ENCODE measurements at regions not wholly inside any gene's neighbourhood (a gene's known extent, or its start where the extent isn't known, plus 50 kb on each side); places are given as distances from the start of the nearest gene placed in this dataset.

DNA sequence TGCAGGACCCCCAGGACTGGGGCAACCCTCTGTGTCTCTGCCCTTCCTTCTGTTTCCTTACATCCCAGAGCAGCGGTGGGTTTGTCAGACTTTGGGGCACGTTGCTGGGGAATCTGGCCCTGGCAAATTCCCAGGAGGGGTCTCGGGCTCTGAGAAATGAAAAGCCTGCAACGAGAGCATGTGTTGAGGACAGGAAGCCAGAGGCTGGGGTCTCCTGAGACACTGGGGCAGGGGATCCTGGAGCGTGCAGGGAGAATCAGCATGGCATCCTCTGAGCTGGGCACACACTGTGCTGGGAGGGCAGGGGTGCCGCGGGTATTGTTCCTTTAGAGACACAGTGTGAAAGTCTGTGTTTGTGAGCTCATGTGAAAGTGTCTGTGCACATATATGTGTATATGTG lies 279.9 kb upstream of the PPP2R2D start:
- Mint-ChIP-seq H3K36me3 (ENCODE audit: insufficient read depth) (no peaks in the 10 kb centered on the region), H3K27me3 (ENCODE audit: low read depth) (no peaks in the 10 kb centered on the region)
- ATAC-seq, result no peak

DNA sequence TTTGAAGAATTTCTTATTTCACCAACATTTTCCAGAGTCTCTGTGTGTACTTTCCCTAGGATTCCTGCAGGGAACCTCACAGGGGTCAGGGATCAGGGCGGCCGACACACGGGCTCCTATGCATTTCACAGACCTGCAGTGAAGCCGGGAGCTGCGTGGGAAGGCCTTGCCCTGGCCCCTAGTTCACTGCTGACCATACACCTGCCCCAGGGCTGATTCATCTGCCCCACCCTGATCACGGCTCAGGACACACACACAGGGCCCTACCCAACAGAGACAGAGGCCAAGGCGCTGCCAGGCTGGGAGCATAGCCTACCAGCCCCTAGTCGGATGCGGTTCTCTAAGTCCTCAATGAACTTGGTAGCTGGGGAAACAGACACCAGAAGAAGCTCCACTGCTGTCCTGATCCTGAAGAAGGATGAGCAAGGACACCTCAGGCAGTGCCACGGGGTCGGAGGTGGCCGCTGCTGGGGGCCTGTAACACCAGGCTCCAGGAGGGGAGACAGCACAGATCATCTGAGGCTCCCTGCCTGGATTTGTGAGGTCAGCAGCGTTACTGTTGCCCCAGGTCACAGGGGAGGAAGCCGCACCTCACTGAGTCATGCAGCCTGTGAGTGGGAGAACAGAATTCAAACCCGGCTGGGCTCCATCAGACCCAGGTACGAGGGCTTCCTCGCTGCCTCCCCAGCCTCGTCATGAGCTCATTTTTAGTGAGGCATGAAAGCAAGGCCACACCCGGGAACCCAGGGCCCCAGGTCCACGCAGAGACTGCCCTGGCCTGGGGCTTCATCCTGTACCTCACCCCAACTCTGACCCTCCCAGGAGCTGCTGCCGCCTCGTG lies 278.8 kb upstream of the PPP2R2D start:
- no peak for DNase-seq
- Mint-ChIP-seq H3K4me3 (no peak overlapping the region), H3K36me3 (ENCODE audit: insufficient read depth) (no peaks in the 10 kb centered on the region), H3K4me1 (ENCODE audit: low read depth) (no peaks in the 10 kb centered on the region), H3K27me3 (ENCODE audit: low read depth) (no peaks in the 10 kb centered on the region), H3K9me3 (no peaks in the 10 kb centered on the region)
- no peak for ATAC-seq

More for the DNA sequence above, 279.9 kb upstream of the PPP2R2D start:
- Mint-ChIP-seq H3K4me1 (ENCODE audit: low read depth) (no peaks in the 10 kb centered on the region), H3K4me3 (no peak overlapping the region), H3K9me3 (no peaks in the 10 kb centered on the region)
- DNase-seq, result no peak

DNA sequence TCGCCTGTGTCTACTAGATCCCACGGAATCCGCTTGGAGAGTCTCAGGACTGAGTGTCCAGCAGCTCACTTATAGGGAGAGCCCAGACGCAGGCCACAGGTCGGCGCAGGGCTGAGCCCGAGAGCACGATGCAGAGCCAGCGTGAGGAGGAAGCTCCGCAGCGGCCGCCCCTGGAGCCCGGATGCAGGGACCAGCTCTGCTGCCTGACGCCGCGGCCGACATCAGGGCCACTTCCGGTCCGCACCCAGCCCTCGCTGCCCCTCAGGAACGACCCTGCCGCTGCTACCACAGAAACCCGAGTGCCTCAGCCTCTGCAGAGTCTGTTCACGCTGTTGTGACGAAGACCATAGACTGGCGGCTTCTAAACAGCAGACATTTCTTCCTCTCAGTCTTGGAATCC lies 275.8 kb upstream of the PPP2R2D start:
- Mint-ChIP-seq H3K4me1 (ENCODE audit: low read depth) (no peaks in the 10 kb centered on the region), H3K36me3 (ENCODE audit: insufficient read depth) (no peaks in the 10 kb centered on the region), H3K9me3 (no peaks in the 10 kb centered on the region), H3K4me3 (no peak overlapping the region), H3K27me3 (ENCODE audit: low read depth) (no peaks in the 10 kb centered on the region)
- ATAC-seq, result no peak
- no peak for DNase-seq

DNA sequence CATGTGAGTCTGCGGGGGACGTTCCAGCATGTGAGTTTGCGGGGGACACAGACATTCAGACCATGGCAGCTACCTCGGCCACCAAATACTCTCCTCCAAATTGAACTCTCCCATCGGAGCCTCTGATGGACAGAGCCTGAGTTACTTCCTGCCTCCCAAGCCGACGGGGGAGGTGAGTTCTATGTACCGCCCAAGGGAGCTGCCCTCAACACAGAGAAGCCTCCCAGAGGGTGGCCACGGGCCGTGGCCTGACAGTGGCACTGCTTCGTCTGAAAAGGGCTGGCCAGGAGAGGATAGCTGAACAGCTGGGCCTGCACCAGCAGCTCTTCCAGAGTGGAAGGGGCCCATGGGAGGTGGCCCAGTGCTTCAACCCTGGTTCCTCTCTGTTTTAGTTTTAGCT lies 274.5 kb upstream of the PPP2R2D start:
- Mint-ChIP-seq H3K4me3 (no peak overlapping the region), H3K9me3 (no peaks in the 10 kb centered on the region), H3K27me3 (ENCODE audit: low read depth) (no peaks in the 10 kb centered on the region), H3K36me3 (ENCODE audit: insufficient read depth) (no peaks in the 10 kb centered on the region), H3K4me1 (ENCODE audit: low read depth) (no peaks in the 10 kb centered on the region)
- DNase-seq, result no peak
- ATAC-seq, result no peak

DNA sequence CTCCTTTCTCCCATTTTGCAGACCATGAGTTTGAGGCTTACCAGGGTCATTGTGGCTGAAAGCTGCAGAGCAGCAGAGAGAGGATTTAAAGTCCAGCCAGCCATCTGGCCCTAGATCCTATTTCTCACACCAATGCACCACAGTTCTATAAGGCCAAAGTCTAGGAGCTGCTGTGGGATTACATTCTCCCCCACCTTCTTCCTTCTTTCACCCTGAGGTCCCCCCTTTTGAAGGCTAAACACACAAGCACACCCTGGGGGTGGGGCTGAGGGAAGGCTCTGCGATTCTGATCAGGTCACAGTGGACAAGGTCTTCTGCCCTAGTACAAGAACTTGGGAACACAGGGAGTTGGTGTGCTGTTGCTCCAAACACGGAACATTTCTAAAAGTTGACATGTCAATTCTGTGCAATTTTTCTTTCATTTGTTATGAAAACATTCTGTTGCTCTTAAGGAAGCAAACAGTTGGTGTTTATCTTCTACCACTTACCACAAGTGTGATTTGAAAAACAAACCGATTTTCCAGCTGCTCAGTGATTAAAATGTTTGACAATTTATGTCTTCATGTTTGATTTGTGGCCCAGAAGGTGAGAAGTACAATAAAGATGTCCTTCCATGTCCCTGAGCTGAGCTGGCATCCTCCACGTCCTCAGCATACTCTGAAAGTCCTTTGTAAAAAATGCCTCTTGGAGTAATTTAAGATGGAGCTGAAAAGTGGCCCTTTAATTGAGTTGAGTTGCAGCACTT lies 271.6 kb upstream of the PPP2R2D start:
- DNase-seq (no peak), ATAC-seq (no peak)
- H3K4me1 Mint-ChIP-seq (ENCODE audit: low read depth), result no peaks in the 10 kb centered on the region
- no peaks in the 10 kb centered on the region for H3K27me3 Mint-ChIP-seq (ENCODE audit: low read depth)
- H3K36me3 Mint-ChIP-seq (ENCODE audit: insufficient read depth), result no peaks in the 10 kb centered on the region
- H3K4me3 Mint-ChIP-seq, result no peak overlapping the region
- H3K9me3 Mint-ChIP-seq, result peaks cover 12% of the 10 kb centered on the region

DNA sequence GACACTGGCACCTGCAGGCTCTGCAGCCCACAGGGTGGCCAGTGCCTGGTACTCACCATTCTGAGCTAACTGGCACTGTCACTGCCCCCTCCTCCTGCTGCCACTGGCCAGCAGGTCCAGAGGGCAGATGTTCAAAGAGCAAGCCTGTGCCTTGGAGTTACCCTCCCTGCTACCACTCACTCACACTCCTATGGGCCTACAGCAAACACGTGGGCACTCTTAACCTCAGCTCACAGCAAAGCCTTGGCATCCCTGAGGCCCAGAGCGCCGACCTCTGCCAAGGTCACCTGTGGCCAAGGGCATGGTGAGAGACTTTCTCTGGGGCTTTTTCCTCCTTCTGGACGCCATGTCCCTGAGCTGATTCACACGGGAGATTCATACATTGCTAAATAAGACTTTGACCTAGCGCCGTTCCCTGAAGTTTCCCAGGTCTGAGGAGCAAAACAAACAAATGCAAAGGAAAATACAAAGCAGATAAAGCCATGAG lies 270.0 kb upstream of the PPP2R2D start:
- no peaks in the 10 kb centered on the region for H3K4me1 Mint-ChIP-seq (ENCODE audit: low read depth)
- no peak overlapping the region for H3K4me3 Mint-ChIP-seq
- H3K9me3 Mint-ChIP-seq, result peaks cover 15% of the 10 kb centered on the region
- H3K27me3 Mint-ChIP-seq (ENCODE audit: low read depth), result peaks cover 2% of the 10 kb centered on the region
- H3K36me3 Mint-ChIP-seq (ENCODE audit: insufficient read depth), result no peaks in the 10 kb centered on the region
- ATAC-seq, result no peak
- no peak for DNase-seq

DNA sequence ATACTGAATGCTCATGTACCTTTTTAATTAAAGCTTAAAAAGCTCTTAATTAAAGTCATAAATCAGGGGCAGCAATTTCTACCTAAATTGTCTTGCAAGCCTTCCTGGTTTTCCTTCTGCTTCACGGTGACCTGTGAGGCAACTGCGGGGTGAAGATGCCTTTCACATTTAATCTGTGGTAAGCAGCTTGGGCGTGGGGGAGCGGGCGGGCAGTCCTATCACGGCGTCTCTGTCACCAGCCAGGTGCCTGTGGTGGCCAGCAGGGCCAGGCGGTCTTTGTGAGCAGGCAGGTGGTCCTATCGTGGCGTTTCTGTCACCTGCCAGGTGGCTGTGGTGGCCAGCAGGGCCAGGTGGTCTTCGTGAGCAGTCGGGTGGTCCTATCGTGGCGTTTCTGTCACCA lies 269.2 kb upstream of the PPP2R2D start:
- ATAC-seq (no peak), DNase-seq (no peak)
- no peaks in the 10 kb centered on the region for H3K36me3 Mint-ChIP-seq (ENCODE audit: insufficient read depth)
- H3K9me3 Mint-ChIP-seq, result peaks cover 15% of the 10 kb centered on the region
- no peak overlapping the region for H3K4me3 Mint-ChIP-seq
- H3K4me1 Mint-ChIP-seq (ENCODE audit: low read depth), result no peaks in the 10 kb centered on the region
- peaks cover 8% of the 10 kb centered on the region for H3K27me3 Mint-ChIP-seq (ENCODE audit: low read depth)

DNA sequence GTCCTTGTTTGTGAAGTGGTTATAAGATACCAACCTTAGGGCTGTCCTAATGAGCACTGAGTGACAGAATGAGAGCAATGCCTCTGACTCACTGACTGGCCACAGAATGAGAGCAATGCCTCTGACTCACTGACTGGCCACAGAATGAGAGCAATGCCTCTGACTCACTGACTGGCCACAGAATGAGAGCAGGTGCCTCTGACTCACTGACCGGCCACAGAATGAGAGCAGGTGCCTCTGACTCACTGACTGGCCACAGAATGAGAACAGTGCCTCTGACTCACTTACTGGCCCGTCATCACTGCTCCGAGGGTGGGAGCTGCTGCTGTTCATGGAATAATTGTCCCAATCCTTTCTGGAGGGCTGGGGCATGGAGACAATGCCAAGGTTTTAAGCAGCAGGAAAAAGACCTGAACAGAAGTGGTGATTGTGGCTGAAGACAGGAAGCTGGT lies 265.2 kb upstream of the PPP2R2D start:
- Mint-ChIP-seq H3K4me3 (no peak overlapping the region), H3K27me3 (ENCODE audit: low read depth) (peaks cover 9% of the 10 kb centered on the region), H3K9me3 (peaks cover 23% of the 10 kb centered on the region), H3K36me3 (ENCODE audit: insufficient read depth) (no peaks in the 10 kb centered on the region), H3K4me1 (ENCODE audit: low read depth) (no peaks in the 10 kb centered on the region)
- ATAC-seq, result no peak
- no peak for DNase-seq

DNA sequence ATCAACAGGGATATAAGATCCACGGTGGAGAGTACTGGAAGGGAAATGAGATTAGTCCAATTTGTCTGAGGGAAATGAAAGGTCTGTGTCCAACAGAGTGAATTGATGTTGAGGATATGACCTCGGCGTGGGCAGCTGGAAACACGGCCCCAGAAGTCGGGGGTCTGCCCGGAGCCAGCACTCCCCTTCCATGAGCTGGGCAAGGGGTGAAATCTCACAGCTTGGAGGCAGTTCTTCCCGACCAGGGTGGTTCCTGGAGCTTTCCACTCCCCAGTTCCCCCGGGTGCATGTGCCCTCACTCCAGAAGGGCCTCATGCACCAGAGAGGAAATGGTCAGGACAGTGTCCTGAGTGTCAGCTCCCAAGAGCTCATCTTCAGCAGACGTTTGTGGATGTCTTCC lies 264.7 kb upstream of the PPP2R2D start:
- no peak for DNase-seq
- H3K9me3 Mint-ChIP-seq, result peaks cover 23% of the 10 kb centered on the region
- ATAC-seq, result no peak
- H3K4me3 Mint-ChIP-seq, result no peak overlapping the region
- no peaks in the 10 kb centered on the region for H3K36me3 Mint-ChIP-seq (ENCODE audit: insufficient read depth)
- peaks cover 9% of the 10 kb centered on the region for H3K27me3 Mint-ChIP-seq (ENCODE audit: low read depth)
- H3K4me1 Mint-ChIP-seq (ENCODE audit: low read depth), result no peaks in the 10 kb centered on the region

DNA sequence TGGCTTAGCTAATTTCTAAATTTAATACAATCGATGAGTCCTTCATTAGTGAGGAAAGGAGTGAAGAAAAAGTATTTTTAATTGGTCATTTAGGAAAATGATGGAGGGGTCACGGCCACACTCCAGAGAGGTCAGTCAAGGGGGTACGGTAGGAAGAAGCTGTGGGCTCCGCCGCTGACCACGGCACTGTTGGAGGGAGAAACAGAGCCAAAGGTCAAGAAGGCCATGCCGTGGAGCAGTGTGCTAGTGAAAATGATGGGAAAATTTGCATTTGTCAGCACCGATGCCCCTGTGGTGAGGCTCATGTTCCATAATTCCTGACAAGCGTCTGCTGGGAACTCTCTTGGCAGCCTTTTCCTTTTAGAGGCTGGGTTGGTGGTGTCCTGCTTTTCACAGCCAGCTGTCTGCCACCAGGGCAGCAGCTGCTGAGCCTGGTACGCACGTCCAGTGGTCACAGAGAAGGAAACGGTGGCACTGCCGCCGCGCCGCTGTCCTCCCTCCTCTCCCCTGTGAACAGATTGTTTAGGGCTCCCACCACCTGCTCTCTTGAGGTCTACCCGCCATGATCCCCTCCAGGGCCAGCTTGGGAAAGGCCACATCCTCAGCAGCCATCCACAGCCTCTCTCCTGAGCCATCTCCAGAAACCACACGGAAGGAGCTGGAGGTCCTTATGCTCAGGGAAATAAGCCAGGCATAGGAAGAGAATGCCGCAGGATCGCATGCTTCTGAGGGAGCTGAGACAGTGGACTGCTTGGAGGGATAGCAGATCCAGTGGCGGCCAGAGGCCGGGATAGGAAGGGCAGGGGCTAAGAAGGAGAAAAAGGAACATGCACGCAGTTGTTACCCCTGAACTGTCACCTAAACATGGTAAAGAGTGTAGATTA lies 263.7 kb upstream of the PPP2R2D start:
- ATAC-seq, result no peak
- Mint-ChIP-seq H3K36me3 (ENCODE audit: insufficient read depth) (no peaks in the 10 kb centered on the region), H3K4me1 (ENCODE audit: low read depth) (no peaks in the 10 kb centered on the region), H3K27me3 (ENCODE audit: low read depth) (peaks cover 9% of the 10 kb centered on the region), H3K4me3 (no peak overlapping the region), H3K9me3 (peaks cover 23% of the 10 kb centered on the region)
- DNase-seq, result no peak

DNA sequence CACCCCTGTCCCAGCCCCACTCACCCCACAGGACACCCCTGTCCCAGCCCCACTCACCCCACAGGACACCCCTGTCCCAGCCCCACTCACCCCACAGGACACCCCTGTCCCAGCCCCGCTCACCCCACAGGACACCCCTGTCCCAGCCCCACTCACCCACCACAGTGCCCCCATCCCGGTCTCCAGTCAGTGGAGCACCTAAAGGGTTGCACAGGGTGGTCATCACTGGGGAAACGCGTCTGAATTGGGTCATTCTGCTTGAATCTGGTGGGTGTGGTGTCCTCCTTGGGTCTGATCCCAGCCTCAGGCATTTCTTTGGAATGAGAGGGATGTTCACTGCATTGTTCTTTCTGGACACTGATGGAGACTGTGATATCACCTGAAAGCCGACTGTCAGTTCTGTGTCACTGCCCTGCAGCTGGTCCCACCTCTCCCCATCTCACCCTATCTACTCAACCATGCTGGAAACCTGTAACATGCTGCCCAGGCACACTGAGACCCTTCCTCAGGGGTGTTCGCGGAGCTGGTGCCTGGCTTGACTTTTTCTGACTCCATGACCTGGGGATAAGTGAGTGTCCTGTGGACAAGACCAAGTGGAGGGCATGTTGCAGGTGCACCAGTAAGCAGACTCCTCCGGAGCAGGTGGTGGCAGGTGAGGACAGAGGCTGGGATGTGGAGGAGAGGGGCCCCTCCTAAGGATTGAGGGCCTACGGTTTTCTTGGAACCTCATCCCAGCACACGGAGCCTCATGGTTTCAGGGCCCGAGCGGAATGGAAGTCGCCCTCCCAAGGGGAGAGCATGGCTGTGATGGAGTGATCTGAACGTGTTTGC lies 262.5 kb upstream of the PPP2R2D start:
- H3K9me3 Mint-ChIP-seq, result peaks cover 19% of the 10 kb centered on the region

DNA sequence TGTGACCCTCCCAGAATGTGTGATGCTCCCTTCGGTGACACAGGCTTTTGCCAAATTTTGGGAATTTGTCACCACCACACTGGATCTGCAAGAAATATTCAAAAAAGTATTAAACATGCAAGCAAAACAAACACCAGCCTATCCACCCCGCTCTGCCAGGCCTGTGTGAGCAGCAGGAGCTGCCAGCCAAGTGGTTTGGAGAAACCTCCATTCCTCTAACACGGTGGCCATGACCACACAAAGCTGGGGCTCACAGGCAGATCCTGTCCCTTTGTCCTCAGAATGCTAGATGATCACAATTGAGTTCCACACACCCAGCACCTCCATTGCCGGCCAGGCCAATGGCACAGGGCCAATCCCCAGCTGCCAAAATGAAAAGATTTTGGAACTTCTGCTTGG lies 261.9 kb upstream of the PPP2R2D start:
- H3K36me3 Mint-ChIP-seq (ENCODE audit: insufficient read depth), result no peaks in the 10 kb centered on the region
- no peak overlapping the region for H3K4me3 Mint-ChIP-seq
- ATAC-seq, result no peak
- H3K9me3 Mint-ChIP-seq, result peaks cover 14% of the 10 kb centered on the region
- no peak for DNase-seq
- peaks cover 9% of the 10 kb centered on the region for H3K27me3 Mint-ChIP-seq (ENCODE audit: low read depth)
- H3K4me1 Mint-ChIP-seq (ENCODE audit: low read depth), result no peaks in the 10 kb centered on the region

More for the DNA sequence above, 262.5 kb upstream of the PPP2R2D start:
- Mint-ChIP-seq H3K4me3 (no peak overlapping the region), H3K27me3 (ENCODE audit: low read depth) (peaks cover 9% of the 10 kb centered on the region), H3K4me1 (ENCODE audit: low read depth) (no peaks in the 10 kb centered on the region), H3K36me3 (ENCODE audit: insufficient read depth) (no peaks in the 10 kb centered on the region)
- DNase-seq (no peak), ATAC-seq (no peak)

DNA sequence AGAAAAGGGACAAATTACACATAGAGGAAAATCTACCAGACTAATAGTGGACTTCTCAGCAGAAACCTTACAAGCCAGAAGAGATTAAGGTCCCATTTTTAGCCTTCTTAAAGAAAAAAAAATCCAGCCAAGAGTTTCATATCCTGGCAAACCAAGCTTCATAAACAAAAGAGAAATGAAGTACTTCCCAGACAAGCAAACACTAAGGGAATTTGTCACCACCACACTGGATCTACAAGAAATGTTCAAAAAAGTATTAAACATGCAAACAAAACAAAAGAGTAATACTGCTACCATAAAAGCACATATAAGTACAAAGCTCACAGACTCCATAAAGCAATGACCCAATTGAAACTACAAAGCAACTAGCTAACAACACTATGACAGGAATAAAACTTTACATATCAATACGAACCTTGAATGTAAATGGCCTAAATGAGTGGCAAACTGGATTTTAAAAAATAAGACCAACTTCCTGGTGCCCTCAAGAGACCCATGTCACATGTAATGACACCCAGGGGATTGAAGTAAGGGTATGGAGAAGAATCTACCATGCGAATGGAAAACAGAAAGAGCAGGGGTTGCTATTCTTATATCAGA lies 260.7 kb upstream of the PPP2R2D start:
- Mint-ChIP-seq H3K4me1 (ENCODE audit: low read depth) (no peaks in the 10 kb centered on the region), H3K4me3 (no peak overlapping the region)
- no peak for ATAC-seq

More for the DNA sequence above, 260.7 kb upstream of the PPP2R2D start:
- Mint-ChIP-seq H3K9me3 (peaks cover 8% of the 10 kb centered on the region), H3K36me3 (ENCODE audit: insufficient read depth) (no peaks in the 10 kb centered on the region), H3K27me3 (ENCODE audit: low read depth) (peaks cover 9% of the 10 kb centered on the region)
- DNase-seq, result no peak
